ENCODE measurements at regions not wholly inside any gene's neighbourhood (a gene's known extent, or its start where the extent isn't known, plus 50 kb on each side); places are given as distances from the start of the nearest gene placed in this dataset.
"Not testable (repeated sequence)": the region's sequence is repeated elsewhere in the genome, so short reads cannot be mapped to it uniquely, and the experiment has no call there.

DNA sequence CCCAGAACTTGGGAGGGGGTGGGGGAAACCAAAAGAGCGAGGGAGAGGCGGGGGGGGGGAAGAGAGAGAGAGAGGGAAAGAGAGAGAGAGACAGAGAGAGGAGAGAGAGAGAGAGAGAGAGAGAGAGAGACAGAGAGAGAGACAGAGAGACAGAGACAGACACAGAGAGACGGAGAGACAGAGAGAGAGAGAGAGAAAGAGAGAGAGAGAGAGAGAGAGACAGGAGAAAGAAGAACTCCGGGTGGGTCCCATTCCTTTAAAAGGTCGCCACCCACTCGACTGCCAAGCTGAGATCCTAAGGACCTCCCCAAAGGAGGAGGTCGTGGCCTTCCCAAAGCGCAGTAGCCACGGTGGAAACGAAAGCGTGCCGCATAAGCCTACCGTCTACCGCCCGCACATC, 49.8 kb upstream of the RNU2-1 start:
- TF ChIP-seq, protein P1, sequence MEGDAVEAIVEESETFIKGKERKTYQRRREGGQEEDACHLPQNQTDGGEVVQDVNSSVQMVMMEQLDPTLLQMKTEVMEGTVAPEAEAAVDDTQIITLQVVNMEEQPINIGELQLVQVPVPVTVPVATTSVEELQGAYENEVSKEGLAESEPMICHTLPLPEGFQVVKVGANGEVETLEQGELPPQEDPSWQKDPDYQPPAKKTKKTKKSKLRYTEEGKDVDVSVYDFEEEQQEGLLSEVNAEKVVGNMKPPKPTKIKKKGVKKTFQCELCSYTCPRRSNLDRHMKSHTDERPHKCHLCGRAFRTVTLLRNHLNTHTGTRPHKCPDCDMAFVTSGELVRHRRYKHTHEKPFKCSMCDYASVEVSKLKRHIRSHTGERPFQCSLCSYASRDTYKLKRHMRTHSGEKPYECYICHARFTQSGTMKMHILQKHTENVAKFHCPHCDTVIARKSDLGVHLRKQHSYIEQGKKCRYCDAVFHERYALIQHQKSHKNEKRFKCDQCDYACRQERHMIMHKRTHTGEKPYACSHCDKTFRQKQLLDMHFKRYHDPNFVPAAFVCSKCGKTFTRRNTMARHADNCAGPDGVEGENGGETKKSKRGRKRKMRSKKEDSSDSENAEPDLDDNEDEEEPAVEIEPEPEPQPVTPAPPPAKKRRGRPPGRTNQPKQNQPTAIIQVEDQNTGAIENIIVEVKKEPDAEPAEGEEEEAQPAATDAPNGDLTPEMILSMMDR (IDR thresholded peaks at IDR 0.05): not testable (repeated sequence)
- not testable (repeated sequence) for TF ChIP-seq POLR2A (IDR thresholded peaks at IDR 0.05)

All from Peyer's patch (tissue), 4 donors.